DOHH2 (cell line): ENCODE measurements at regions not wholly inside any gene's neighbourhood (a gene's known extent, or its start where the extent isn't known, plus 50 kb on each side); places are given as distances from the start of the nearest gene placed in this dataset.

ENCODE experiments used
- H3F3A ChIP-seq: fragments of 200-600 bp; sonication (generic), shearing (Covaris generic); 2 replicates; pipeline ENCODE4 v1.6.0; 2016; ENCODE audit warnings: antibody characterized with exemption, mild to moderate bottlenecking; ENCODE audit not compliant: control insufficient read depth, insufficient read depth
- H3K27ac ChIP-seq: fragments of 200-600 bp; sonication (generic); 2 replicates; pipeline ENCODE4 v1.5.1; 2014; ENCODE audit warnings: low read depth, mild to moderate bottlenecking, low read length, moderate library complexity
- H3K27me3 ChIP-seq: fragments of 200-600 bp; sonication (generic); 2 replicates; pipeline ENCODE4 v1.6.1; 2014; ENCODE audit warnings: mild to moderate bottlenecking, low read length, mixed read lengths; ENCODE audit not compliant: control insufficient read depth
- H3K36me3 ChIP-seq: fragments of 200-600 bp; sonication (generic); 2 replicates; pipeline ENCODE4 v1.6.1; 2014; ENCODE audit warnings: mild to moderate bottlenecking, low read length, moderate library complexity, mixed read lengths; ENCODE audit not compliant: control insufficient read depth
- H3K4me1 ChIP-seq: fragments of 200-600 bp; sonication (generic); 2 replicates; pipeline ENCODE4 v1.6.1; 2014; ENCODE audit warnings: mild to moderate bottlenecking, low read length, mixed read lengths; ENCODE audit not compliant: control insufficient read depth
- H3K4me2 ChIP-seq: fragments of 200-600 bp; sonication (generic); 2 replicates; pipeline ENCODE4 v1.6.0; 2014; ENCODE audit warnings: mild to moderate bottlenecking, low read length, moderate library complexity
- H3K4me3 ChIP-seq: fragments of 200-600 bp; sonication (generic); 2 replicates; pipeline ENCODE4 v1.5.1; 2014; ENCODE audit warnings: mild to moderate bottlenecking, low read length, mixed read lengths
- H3K79me2 ChIP-seq: fragments of 200-600 bp; sonication (generic); 2 replicates; pipeline ENCODE4 v1.6.1; 2014; ENCODE audit warnings: mild to moderate bottlenecking, low read length, mixed read lengths; ENCODE audit not compliant: control insufficient read depth
- H3K9me2 ChIP-seq: fragments of 200-600 bp; sonication (generic); replicated peaks from 2 replicates; pipeline ENCODE4 v1.6.1; 2014; ENCODE audit warnings: mild to moderate bottlenecking, low read length, mixed read lengths; ENCODE audit not compliant: control insufficient read depth
- H3K9me3 ChIP-seq: fragments of 200-600 bp; sonication (generic); 2 replicates; pipeline ENCODE4 v1.6.1; 2014; ENCODE audit warnings: antibody characterized with exemption, low read length, mixed read lengths; ENCODE audit not compliant: control insufficient read depth, insufficient read depth
- H4K20me1 ChIP-seq: fragments of 200-600 bp; sonication (generic); 2 replicates; pipeline ENCODE4 v1.6.0; 2014; ENCODE audit warnings: low read depth, mild to moderate bottlenecking, antibody characterized with exemption, low read length, moderate library complexity; ENCODE audit not compliant: control insufficient read depth, insufficient read depth
- EZH2phosphoT487 ChIP-seq: fragments of 200-600 bp; sonication (generic); IDR thresholded peaks from 2 replicates; pipeline ENCODE4 v1.6.1; 2017; ENCODE audit warnings: borderline replicate concordance, mild to moderate bottlenecking, antibody characterized with exemption, low read length, moderate library complexity, mixed read lengths
- TF ChIP-seq, protein P1 (sequence below): fragments of 200-600 bp; sonication (generic); IDR thresholded peaks from one replicate; pipeline ENCODE4 v1.5.1; 2014; ENCODE audit warnings: antibody characterized with exemption, mild to moderate bottlenecking, low read depth, low read length; ENCODE audit not compliant: poor library complexity, severe bottlenecking

DNA sequence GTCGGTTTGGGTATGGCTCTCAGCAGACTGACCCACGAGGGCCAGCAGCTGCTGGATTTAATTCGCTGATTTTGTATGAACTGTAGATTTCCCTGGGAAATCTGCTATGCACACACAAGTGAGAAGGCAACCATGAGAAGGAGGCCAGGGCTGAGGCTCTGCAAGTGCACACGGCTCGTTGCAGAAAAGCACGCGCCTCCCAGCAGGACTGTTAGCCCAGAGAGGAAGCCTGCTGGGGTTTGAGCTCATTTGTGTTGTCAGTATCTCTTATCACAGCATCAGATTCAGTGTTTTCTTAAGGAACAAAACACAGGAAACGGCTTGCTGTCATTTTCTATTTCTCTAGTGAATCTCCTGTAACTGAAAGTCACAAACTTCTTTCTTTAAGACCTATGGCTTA, 296.2 kb upstream of the FAT1 start:
- H3K27ac ChIP-seq, result no peak overlapping the region
- H4K20me1 ChIP-seq, result no peaks in the 10 kb centered on the region
- no peaks in the 10 kb centered on the region for H3K79me2 ChIP-seq
- no peaks in the 10 kb centered on the region for H3K27me3 ChIP-seq
- no peak overlapping the region for H3K4me3 ChIP-seq
- no peaks in the 10 kb centered on the region for H3K9me3 ChIP-seq
- H3K4me2 ChIP-seq, result no peak overlapping the region
- H3F3A ChIP-seq, result no peaks in the 10 kb centered on the region
- H3K4me1 ChIP-seq, result no peaks in the 10 kb centered on the region
- H3K9me2 ChIP-seq, result no peaks in the 10 kb centered on the region
- TF ChIP-seq, protein P1, sequence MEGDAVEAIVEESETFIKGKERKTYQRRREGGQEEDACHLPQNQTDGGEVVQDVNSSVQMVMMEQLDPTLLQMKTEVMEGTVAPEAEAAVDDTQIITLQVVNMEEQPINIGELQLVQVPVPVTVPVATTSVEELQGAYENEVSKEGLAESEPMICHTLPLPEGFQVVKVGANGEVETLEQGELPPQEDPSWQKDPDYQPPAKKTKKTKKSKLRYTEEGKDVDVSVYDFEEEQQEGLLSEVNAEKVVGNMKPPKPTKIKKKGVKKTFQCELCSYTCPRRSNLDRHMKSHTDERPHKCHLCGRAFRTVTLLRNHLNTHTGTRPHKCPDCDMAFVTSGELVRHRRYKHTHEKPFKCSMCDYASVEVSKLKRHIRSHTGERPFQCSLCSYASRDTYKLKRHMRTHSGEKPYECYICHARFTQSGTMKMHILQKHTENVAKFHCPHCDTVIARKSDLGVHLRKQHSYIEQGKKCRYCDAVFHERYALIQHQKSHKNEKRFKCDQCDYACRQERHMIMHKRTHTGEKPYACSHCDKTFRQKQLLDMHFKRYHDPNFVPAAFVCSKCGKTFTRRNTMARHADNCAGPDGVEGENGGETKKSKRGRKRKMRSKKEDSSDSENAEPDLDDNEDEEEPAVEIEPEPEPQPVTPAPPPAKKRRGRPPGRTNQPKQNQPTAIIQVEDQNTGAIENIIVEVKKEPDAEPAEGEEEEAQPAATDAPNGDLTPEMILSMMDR, result no peak
- no peaks in the 10 kb centered on the region for H3K36me3 ChIP-seq

DNA sequence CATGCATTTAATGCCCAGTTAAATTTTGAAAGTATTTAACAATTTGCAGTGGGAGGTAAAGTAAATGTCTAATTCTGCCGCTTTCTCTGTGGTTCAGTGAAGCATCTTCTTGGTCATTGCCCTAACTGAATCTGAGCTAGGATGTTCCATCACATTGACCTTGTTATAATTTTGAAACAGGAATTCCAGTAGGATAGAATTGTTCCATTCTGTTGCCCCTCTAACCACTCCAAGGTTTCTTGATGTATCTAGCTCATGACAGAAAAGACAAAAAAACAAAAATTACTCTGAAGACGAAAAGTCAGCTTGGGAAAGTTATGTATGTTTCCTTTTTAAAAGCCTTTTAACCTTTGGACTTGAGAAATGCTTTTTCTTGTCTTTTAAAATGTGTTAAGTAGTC, 297.0 kb upstream of the FAT1 start:
- no peaks in the 10 kb centered on the region for H3K9me3 ChIP-seq
- H3K36me3 ChIP-seq, result no peaks in the 10 kb centered on the region
- no peaks in the 10 kb centered on the region for H3K27me3 ChIP-seq

DNA sequence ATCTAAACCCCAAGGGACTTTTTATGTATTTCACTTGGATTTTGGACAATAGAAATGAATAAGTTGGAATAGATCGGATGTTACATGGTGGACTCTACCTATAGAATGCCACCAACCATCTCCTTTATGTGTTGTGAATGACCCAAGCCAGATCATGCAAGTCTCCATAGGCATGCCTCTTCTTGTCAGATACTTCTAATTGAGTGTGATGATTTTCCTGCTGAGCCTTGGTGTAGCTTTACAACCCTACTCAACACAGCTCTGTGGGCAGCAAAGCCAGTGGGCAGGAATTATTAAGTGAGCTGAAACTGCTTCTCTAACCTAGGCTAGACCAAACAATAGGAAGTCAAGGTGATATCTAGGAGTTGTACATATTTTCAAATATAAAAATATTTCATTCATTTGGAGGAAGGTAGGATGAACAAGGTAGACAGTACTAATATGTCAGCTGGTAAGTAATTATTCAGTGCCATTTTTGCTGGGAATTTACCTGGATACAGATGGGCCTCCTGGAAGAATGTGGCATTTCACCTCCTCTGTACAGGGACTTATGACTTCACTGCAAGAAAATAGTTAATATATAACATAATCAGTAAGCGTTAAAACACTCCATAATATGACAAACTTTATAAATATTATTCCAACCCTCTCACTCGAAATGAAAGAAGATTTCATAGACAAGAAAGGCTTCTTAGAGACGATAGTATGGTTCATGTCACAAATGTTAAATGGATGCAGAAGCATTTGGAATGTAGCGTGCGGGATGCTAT, 298.0 kb upstream of the FAT1 start:
- H3K79me2 ChIP-seq, result no peaks in the 10 kb centered on the region
- H3K9me2 ChIP-seq, result no peaks in the 10 kb centered on the region
- H4K20me1 ChIP-seq, result no peaks in the 10 kb centered on the region
- H3K4me3 ChIP-seq, result no peak overlapping the region
- no peaks in the 10 kb centered on the region for H3K36me3 ChIP-seq
- H3K27me3 ChIP-seq, result no peaks in the 10 kb centered on the region
- TF ChIP-seq EZH2phosphoT487, result no peak
- TF ChIP-seq, protein P1, result no peak
- H3K27ac ChIP-seq, result no peak overlapping the region
- H3K4me2 ChIP-seq, result no peak overlapping the region
- H3F3A ChIP-seq, result no peaks in the 10 kb centered on the region
- H3K9me3 ChIP-seq, result no peaks in the 10 kb centered on the region
- H3K4me1 ChIP-seq, result no peaks in the 10 kb centered on the region

More for the DNA sequence above, 297.0 kb upstream of the FAT1 start:
- H4K20me1 ChIP-seq, result no peaks in the 10 kb centered on the region
- H3K4me3 ChIP-seq, result no peak overlapping the region
- H3K9me2 ChIP-seq, result no peaks in the 10 kb centered on the region
- H3K27ac ChIP-seq, result no peak overlapping the region
- no peaks in the 10 kb centered on the region for H3K79me2 ChIP-seq
- H3K4me2 ChIP-seq, result no peak overlapping the region
- H3F3A ChIP-seq, result no peaks in the 10 kb centered on the region
- no peaks in the 10 kb centered on the region for H3K4me1 ChIP-seq
- no peak for TF ChIP-seq EZH2phosphoT487
- TF ChIP-seq, protein P1, result no peak
